ENCODE measurements at regions not wholly inside any gene's neighbourhood (a gene's known extent, or its start where the extent isn't known, plus 50 kb on each side); places are given as distances from the start of the nearest gene placed in this dataset.

DNA sequence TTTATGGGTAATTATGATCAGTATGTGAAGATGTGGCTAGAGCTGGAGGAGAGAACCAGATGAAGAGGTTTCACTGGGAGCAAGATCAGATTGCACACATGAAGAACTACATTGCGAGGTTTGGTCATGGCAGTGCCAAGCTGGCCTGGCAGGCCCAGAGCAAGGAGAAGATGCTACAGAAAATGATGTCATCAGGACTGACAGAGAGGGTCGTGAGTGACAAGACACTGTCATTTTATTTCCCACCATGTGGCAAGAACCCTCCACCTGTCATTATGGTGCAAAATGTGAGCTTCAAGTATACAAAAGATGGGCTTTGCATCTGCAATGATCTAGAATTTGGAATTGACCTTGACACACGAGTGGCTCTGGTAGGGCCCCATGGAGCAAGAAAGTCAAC, 168.3 kb downstream of the C3orf38 start:
- Histone ChIP-seq H3K36me3 (ENCODE audit: control insufficient read depth, insufficient read depth, low read length) (no peaks in the 10 kb centered on the region), H3K4me3 (ENCODE audit: low read depth, low read length) (no peak overlapping the region), H3K9me3 (no peaks in the 10 kb centered on the region), H3K4me1 (no peaks in the 10 kb centered on the region), H3K27me3 (replicated peaks; ENCODE audit: control insufficient read depth, insufficient read depth, low read length) (no peaks in the 10 kb centered on the region)
- no TSS peak for BruUV-seq (replicated peaks)
- TF ChIP-seq, protein P1, sequence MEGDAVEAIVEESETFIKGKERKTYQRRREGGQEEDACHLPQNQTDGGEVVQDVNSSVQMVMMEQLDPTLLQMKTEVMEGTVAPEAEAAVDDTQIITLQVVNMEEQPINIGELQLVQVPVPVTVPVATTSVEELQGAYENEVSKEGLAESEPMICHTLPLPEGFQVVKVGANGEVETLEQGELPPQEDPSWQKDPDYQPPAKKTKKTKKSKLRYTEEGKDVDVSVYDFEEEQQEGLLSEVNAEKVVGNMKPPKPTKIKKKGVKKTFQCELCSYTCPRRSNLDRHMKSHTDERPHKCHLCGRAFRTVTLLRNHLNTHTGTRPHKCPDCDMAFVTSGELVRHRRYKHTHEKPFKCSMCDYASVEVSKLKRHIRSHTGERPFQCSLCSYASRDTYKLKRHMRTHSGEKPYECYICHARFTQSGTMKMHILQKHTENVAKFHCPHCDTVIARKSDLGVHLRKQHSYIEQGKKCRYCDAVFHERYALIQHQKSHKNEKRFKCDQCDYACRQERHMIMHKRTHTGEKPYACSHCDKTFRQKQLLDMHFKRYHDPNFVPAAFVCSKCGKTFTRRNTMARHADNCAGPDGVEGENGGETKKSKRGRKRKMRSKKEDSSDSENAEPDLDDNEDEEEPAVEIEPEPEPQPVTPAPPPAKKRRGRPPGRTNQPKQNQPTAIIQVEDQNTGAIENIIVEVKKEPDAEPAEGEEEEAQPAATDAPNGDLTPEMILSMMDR (IDR thresholded peaks at IDR 0.05; ENCODE audit: insufficient read depth in 1 of 2, low read depth in 1 of 2, low read length in 1 of 2, severe bottlenecking in 1 of 2, unreplicated experiment in 1 of 2) = no peak
- H3K4me1 Mint-ChIP-seq (ENCODE audit: low read depth, unreplicated experiment) = no peaks in the 10 kb centered on the region
- ChIA-PET CTCF (interaction anchor here (0.6 kb wide), 1 partner anchor 322 kb away, joined by 3 read pairs; no protein-coding TSS in a partner anchor), POLR2A (no interaction called here)
- no peak for DNase-seq
- no peak overlapping the region for H3K4me3 Mint-ChIP-seq (ENCODE audit: unreplicated experiment)
- no peaks in the 10 kb centered on the region for H3K9me3 Mint-ChIP-seq (ENCODE audit: unreplicated experiment)
- H3K36me3 Mint-ChIP-seq (ENCODE audit: insufficient read depth, unreplicated experiment) = no peaks in the 10 kb centered on the region
- peaks cover 2% of the 10 kb centered on the region for H3K27me3 Mint-ChIP-seq (ENCODE audit: insufficient read depth, unreplicated experiment)
- H3K27ac Mint-ChIP-seq (ENCODE audit: unreplicated experiment) = no peak overlapping the region
- intact Hi-C loops (cut with micrococcal nuclease; ENCODE audit: unreplicated experiment) = no loop called here

DNA sequence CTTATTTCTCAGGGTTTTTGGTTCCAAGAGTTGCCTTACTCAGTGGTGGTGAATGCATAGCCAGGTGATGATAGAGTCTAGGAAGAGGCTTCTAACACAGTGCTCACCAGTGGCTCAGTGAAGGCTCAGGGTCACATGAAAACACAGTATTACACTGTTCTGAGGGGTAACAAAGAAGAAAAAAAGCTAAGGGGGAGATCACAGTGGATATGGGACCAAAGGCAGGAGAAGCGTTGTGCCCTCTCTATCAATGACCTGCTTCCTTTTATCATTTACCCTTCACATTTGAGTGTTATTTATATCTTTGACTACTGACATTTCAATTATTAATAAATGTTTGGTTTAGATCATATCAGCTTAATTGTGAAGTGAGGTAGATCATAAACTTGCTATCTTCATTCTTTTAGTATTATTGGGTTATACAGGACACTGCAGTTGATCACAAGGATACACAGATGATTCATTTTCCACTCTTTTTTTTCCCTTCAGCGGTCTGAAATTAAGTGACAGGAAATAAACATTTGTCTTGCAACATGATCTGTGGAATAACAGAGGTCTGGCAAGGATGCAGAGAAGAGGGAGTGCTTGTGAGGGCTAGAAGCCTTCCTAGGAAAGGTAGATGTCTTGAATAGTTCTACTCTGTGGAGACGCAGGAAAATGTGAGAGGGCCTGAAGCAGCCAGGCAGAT, 171.7 kb downstream of the C3orf38 start:
- ChIA-PET POLR2A (no interaction called here), CTCF (no interaction called here)
- Mint-ChIP-seq H3K27ac (ENCODE audit: unreplicated experiment) (no peak overlapping the region), H3K4me1 (ENCODE audit: low read depth, unreplicated experiment) (no peaks in the 10 kb centered on the region), H3K27me3 (ENCODE audit: insufficient read depth, unreplicated experiment) (peaks cover 2% of the 10 kb centered on the region), H3K4me3 (ENCODE audit: unreplicated experiment) (no peak overlapping the region), H3K36me3 (ENCODE audit: insufficient read depth, unreplicated experiment) (no peaks in the 10 kb centered on the region), H3K9me3 (ENCODE audit: unreplicated experiment) (no peaks in the 10 kb centered on the region)
- Histone ChIP-seq H3K4me1 (no peaks in the 10 kb centered on the region), H3K4me3 (ENCODE audit: low read depth, low read length) (no peak overlapping the region), H3K36me3 (ENCODE audit: control insufficient read depth, insufficient read depth, low read length) (no peaks in the 10 kb centered on the region), H3K9me3 (no peaks in the 10 kb centered on the region), H3K27me3 (replicated peaks; ENCODE audit: control insufficient read depth, insufficient read depth, low read length) (no peaks in the 10 kb centered on the region)
- TF ChIP-seq, protein P1 (IDR thresholded peaks at IDR 0.05; ENCODE audit: insufficient read depth in 1 of 2, low read depth in 1 of 2, low read length in 1 of 2, severe bottlenecking in 1 of 2, unreplicated experiment in 1 of 2) = no peak
- BruUV-seq (replicated peaks) = no TSS peak
- intact Hi-C loops (cut with micrococcal nuclease; ENCODE audit: unreplicated experiment) = no loop called here
- no peak for DNase-seq

DNA sequence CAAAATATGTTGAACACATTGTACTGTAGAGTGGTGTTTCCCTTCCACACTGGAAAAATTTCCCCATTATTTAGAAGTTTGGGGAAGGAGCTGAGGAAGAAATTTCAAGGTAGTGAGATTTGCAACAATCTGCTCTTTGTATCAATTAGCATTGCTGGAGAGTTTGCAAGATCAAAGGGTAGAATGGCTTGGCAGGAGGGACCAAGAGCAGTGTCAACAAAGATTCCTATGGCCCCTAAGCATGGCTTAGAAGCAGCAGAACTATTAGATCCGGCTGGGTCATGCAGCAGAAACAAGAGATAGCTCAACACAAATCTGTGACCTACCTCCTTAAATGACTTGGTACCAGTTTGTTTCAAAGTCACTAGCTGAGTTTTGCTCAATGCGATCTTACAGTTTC, 175.0 kb downstream of the C3orf38 start:
- no peaks in the 10 kb centered on the region for H3K36me3 Mint-ChIP-seq (ENCODE audit: insufficient read depth, unreplicated experiment)
- Histone ChIP-seq H3K4me3 (ENCODE audit: low read depth, low read length) (no peak overlapping the region), H3K27me3 (replicated peaks; ENCODE audit: control insufficient read depth, insufficient read depth, low read length) (no peaks in the 10 kb centered on the region), H3K36me3 (ENCODE audit: control insufficient read depth, insufficient read depth, low read length) (no peaks in the 10 kb centered on the region), H3K4me1 (no peaks in the 10 kb centered on the region), H3K9me3 (no peaks in the 10 kb centered on the region)
- ChIA-PET CTCF (no interaction called here), POLR2A (no interaction called here)
- TF ChIP-seq, protein P1 (IDR thresholded peaks at IDR 0.05; ENCODE audit: insufficient read depth in 1 of 2, low read depth in 1 of 2, low read length in 1 of 2, severe bottlenecking in 1 of 2, unreplicated experiment in 1 of 2) = no peak
- intact Hi-C loops (cut with micrococcal nuclease; ENCODE audit: unreplicated experiment) = no loop called here
- no peaks in the 10 kb centered on the region for H3K9me3 Mint-ChIP-seq (ENCODE audit: unreplicated experiment)
- H3K4me3 Mint-ChIP-seq (ENCODE audit: unreplicated experiment) = no peak overlapping the region
- no TSS peak for BruUV-seq (replicated peaks)
- H3K4me1 Mint-ChIP-seq (ENCODE audit: low read depth, unreplicated experiment) = no peaks in the 10 kb centered on the region
- H3K27ac Mint-ChIP-seq (ENCODE audit: unreplicated experiment) = no peak overlapping the region
- no peaks in the 10 kb centered on the region for H3K27me3 Mint-ChIP-seq (ENCODE audit: insufficient read depth, unreplicated experiment)
- no peak for DNase-seq

Measured in Caco-2 (cell line).